GM12865 (cell line): ENCODE measurements at regions not wholly inside any gene's neighbourhood (a gene's known extent, or its start where the extent isn't known, plus 50 kb on each side); places are given as distances from the start of the nearest gene placed in this dataset.
"Not testable (repeated sequence)": the region's sequence is repeated elsewhere in the genome, so short reads cannot be mapped to it uniquely, and the experiment has no call there.

Experiments used
- DNase-seq: peaks from one replicate; pipeline ENCODE4 v3.0.0; 2010; ENCODE audit warnings: low read depth
- H3K4me3 ChIP-seq: 2 replicates; pipeline ENCODE4 v1.5.1; 2011; ENCODE audit warnings: mild to moderate bottlenecking, low read depth, low read length, control low read depth

DNA sequence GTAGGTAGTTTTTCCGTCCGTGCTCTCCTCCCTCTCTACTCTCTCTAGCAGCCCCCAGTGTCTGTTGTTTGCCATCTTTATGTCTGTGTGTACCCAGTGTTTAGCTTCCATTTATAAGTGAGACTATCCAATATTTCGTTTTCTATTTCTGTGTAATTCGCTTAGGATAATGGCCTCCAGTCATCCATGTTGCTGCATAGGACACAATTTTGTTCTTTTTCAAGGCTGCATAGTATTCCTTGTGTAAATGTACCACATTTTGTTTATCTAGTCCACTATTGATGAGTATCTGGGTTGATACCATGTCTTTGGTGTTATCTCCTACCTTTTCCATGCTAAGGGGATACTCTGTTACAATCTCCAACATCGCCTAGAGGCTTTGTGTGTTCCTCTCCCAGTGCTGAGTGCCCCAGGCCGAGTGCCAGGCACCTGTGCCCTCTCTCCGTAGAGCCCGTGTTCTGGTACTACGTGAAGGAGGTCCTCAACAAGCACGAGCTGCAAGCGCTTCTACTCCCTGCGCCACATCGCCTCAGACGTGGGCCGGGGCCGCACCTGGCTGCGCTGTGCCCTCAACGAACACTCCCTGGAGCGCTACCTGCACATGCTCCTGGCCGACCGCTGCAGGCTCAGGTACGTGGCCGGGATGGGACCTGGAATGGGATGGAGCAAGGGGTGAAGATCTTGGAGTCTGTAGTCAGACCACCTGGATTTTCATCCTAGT is 51.0 kb downstream of the NPIPB11 start:
- H3K4me3 ChIP-seq, DNase-seq: not testable (repeated sequence)

DNA sequence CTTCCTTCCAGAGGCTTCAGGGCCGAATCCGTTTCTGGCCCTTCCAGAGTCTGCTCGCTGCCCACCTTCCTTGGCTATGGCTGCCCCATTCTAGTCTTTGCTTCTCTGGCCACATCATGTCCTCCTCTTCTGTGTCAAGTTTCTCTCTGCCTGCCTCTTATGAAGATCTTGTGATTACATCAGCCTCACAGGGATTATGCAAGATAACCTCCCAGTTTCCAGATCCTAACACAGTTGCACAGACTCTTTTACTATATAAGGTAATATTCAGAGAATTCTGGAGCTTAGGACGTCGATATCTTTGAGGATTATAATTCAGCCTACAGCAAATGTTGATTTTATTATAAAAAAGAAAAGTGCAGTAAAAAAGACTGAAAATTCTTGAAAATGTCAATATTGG is 52.1 kb downstream of the NPIPB11 start:
- not testable (repeated sequence) for DNase-seq, H3K4me3 ChIP-seq

DNA sequence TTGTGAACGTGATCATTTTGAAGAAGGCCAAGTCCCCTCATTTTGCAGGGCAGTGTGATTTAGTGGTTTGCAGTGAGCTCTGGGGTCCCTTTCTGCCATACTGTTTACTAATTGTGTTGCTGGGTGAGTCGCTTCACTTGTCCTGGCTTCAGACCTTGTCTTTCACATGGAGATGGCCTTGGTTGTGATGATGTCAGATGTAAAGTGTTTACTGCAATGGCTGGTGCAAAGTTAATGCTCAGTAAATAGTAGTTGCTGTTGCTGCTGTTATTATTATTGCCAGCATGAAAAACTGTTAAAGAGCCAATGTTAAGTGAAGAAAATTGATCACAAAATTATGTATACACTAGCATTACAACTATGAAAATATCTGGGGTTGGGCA is 53.9 kb downstream of the NPIPB11 start:
- not testable (repeated sequence) for DNase-seq, H3K4me3 ChIP-seq

DNA sequence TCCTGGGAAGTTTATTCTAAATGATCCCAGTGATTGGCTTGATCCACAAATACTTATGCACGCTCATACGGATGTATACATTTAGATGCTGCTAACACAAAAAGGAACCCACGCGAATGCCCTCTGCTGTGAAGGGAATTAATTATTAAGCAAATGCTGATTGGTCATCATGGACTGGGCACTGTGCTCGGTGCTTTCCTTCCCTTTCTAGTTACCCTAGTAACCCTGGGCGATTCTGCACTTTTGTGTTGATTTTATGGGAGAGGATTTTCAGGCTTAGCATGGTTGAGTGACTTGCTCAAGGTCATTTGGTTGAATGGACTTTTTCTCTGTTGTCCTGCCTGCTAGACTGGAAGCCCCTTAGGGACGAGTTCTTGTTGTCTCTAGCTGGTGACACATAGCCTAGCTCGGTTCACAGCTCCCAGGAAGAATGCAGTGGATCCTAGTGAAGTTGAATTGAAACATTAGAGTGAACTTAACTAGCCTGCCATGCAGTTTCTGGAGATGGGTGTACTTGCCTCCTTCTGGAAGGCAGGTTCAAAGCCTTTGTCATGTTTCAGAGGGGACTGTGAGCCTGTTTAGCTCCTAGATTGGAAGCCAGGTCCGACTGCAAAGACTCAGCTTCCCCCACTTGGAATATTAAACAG is 54.4 kb downstream of the NPIPB11 start:
- DNase-seq: not testable (repeated sequence)

DNA sequence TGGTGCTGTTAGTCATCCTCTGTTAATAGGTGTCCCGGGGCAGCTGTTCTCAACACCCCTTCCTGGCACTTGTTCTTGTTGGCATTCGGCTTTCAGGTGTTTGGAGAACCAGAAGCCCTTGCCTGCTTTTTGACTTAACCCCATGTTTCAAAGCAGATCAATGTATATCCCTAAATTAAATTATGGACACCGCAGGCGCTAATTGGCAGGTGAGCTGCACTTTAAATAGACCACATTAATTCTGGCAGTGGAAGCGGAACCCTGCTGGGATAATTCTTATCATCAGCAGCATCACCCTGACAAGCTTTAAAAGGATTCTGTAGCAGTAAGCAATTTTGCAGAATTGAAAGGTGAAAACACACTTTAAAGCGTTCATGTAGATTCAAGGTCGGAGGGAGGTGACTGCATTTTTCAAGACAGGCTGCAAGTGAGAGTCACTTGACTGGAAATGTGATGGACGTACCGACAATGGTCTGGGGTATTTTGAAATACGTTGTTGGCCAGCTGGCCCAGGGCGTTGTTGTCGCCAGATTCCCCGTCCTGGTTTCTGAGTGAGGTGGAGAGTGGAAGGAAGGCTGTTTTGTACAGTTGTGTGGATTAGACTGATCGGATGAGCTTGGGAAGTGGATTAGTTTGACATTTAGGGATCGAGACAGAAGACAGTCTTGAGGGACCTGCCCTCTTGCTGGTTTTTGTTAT is 55.1 kb downstream of the NPIPB11 start:
- not testable (repeated sequence) for H3K4me3 ChIP-seq, DNase-seq

More for the DNA sequence above, 54.4 kb downstream of the NPIPB11 start:
- not testable (repeated sequence) for H3K4me3 ChIP-seq

DNA sequence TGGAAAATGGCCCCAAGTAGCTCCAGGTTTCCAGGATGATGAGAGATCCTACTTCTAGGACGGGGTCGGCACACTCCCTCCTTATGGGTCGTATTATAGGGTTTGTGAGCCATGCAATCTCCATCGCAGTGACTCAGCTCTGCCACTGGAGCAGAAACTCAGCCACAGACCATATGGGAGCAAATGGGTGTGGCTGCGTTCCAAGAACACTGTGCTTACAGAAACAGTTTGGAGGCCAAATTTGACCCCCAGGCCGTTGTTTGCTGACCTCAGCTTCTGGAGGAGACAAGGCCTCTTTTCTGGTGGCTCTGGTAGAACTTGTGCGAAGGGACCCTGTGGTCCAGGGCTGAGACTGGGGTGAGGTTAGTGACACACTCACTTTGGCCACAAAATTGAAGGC is 56.5 kb downstream of the NPIPB11 start:
- not testable (repeated sequence) for DNase-seq, H3K4me3 ChIP-seq

DNA sequence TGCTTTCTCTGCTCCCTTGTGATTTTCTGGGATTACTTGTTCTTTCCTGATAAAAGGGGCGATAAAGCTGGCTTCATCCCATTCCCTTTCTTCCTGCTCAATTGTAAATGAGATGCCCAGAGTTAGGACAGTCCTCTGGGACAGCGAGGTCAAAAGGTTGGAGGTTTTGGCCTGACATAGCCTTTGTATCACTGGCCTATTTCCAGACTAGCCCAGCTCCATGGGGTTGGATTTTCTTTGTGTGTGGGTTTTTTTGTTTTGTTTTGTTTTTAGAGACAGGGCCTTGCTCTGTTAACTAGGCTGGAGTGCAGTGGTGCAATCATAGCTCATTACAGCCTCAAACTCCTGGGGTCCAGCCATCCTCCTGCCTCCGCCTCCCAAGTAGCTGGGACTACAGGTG is 57.8 kb downstream of the NPIPB11 start:
- not testable (repeated sequence) for H3K4me3 ChIP-seq, DNase-seq

DNA sequence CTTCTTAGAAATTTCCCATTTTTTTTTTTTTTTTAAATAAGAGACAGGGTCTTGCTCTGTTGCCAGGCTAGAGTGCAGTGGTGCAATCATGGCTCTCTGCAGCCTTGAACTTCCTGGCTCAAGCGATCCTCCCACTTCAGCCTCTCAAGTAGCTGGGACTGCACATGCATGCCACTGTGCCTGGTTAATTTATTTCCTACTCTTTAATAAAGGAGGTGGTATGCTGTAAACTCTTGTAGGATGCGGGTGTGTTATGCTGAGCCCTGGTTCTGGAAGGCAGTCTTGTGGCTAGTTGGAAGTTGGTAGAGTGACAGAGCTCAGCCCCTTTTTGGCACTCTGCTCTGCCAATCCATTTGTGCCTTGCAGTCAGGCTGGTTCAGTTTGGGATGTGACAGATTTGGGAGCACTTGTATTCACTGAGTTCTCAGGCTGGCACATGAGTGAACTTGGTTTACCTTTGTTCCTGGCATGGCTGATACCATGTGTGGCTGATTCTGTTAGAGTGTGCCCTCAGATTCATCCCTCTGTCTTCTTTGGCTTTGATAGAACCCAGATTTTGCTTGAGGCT is 58.3 kb downstream of the NPIPB11 start:
- not testable (repeated sequence) for H3K4me3 ChIP-seq, DNase-seq

DNA sequence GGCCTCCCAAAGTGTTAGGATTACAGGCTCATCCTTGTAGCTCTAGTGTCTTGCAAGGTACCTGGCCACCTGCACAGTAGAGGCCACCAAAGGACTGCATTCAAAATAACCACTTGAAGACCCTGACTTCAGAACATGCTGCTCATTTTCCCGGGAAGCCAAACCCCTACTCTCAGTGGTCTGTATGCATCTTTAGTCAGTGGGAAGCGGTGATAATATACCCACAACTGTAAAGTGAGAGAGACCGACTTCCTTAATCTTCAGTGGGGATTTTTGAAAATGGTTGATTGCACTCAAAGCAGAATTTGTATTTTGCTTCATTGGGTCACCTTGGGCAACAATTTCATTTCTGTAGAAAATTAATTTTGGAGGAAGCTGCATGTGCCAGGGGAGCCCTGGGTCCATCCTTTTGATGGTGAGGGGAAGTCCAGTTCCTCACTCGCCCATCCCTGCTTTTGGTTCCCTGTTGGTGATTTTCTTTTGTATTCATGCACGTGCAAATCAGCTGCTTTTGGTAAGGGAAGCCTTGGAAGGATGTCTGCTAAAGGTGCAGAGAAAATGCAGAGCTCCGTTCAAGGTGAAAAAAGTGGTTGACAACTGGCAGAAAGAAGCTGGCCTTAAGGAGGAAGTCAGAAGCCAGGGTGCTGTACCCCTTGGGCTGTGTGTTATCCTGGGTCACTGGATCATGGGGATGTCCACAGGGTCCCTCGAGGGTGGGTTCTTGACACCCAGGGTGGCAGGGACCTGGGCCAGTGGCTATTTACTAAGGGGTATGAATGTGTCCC is 59.5 kb downstream of the NPIPB11 start:
- DNase-seq: peak; percentile 16
- H3K4me3 ChIP-seq: not testable (repeated sequence)

DNA sequence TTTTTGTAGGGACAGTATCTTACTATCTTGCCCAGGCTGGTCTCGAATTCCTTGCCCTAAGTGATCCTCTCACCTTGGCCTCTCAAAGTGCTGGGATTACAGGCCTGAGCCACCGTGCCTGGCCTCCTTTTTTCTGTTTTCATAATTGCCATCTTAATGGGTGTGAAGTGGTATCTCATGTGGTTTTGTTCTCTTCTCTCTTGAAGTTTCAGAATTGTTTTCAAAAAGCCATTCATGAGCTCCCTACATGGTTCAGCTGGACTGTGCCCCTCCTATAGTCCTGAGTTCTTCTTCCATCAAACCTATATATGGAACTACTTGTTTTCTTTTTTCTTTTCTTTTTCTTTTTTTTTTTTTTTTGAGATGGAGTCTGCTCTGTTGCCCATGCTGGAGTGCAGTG is 60.3 kb downstream of the NPIPB11 start:
- H3K4me3 ChIP-seq: not testable (repeated sequence)
- DNase-seq: peak; percentile 14

DNA sequence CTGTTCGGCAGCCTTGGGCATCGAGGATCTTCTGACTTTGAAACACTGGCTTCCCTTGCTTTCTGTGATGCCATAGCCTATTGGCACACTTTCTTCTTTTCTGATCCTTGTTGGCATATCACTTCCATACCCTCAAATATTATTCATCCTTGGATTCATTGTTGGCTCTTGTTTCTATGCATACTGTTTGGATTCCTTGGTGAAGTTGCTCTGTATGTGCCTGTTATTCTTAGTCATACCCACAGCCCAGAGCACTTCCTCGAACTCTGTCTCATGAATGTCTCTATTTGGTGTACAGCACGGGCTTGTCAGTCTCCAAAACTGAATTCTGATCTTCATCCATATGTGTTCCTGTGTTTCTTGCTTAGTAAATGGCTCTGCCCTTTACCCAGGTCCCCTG is 63.6 kb downstream of the NPIPB11 start:
- not testable (repeated sequence) for DNase-seq, H3K4me3 ChIP-seq

DNA sequence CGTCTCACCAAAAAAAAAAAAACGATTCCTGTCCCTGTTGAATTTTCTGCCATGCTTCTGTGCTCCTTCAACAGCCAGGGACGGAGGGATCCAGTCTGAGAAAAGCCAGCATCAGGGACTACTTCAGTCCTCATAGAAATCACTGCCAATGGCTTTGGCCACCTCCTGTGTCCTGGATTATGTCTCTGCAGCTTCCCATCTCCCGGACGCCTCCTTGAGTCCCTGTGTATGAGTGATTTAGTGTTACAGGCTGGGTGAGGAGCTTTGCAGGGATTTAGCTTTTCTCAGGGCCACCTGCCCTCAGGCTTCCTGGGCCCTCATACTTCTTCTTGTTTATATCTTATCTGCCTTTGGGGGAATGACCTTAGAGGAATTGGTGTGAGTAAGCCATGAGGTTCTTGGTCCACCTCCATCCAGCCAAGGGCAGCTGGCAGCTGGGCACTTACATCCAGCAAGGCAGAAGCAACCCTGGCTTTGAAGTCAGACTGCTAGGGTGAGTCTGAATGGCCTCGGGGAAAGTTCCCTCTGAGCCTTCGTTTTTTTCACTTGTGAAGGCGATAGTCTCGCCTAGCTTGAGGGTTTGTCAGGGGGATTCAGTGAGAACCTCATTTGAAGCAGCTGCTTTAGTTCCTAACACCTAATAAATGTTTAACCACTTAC is 65.6 kb downstream of the NPIPB11 start:
- not testable (repeated sequence) for H3K4me3 ChIP-seq, DNase-seq

DNA sequence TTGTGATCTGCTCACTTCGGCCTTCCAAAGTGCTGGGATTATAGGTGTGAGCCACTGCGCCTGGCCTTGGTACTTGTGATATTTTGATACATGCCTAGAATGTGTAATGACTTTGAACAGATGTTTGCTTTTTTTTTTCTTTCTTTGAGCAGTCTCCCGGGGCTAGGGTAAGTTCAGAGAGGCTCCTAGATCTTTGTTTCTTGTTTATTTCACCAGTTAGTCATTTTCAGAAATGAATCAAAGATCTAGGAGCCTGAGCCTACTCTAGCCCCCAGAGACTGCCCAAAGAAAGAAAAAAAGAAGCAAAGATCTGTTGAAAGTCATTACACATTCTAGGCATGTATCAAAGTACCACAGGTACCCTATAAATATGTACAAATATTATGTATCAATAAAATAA is 66.3 kb downstream of the NPIPB11 start:
- DNase-seq, H3K4me3 ChIP-seq: not testable (repeated sequence)

DNA sequence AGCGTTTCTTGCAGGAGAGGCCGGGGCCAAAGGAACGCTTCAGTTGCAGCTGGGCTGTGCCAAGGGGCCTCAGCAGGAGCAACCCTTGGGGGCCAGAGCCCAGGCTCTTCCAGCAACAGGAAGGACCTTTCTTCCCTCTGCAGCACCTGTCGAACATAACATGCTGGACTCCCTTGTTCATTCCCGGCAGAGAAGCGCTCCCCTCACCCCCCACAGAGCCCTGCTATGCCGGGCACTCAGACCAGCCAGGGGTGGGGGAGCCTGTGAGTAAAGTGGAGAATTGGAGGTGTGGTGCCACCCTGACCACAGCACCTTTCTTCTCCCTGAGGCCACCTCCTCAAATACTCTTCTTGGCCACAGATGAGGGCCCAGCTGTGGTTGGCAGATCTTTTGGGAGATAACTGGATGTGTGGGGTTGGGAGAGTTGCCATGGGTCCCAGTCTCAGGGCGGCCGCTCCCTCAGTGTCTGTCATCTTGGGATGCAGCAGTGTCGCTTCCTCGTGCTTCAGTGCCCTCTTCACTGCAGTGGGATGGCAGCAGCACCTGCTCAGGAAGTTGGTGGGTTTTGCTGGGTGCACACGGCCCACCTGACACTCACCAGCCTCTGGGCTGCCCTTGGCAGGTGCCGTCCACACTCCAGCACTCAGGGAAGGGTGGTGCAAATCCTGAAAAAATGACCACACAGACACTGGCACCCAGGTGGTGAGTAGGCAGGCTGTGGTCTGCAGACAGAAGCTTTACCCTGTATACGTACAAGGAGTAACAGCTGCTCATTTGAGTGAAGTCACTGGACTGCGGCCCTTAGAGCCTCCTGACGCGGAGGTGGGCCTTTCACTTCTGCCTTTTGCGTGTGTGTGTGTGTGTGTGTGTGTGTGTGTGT is 67.5 kb downstream of the NPIPB11 start:
- DNase-seq: peak; percentile 74
- not testable (repeated sequence) for H3K4me3 ChIP-seq

DNA sequence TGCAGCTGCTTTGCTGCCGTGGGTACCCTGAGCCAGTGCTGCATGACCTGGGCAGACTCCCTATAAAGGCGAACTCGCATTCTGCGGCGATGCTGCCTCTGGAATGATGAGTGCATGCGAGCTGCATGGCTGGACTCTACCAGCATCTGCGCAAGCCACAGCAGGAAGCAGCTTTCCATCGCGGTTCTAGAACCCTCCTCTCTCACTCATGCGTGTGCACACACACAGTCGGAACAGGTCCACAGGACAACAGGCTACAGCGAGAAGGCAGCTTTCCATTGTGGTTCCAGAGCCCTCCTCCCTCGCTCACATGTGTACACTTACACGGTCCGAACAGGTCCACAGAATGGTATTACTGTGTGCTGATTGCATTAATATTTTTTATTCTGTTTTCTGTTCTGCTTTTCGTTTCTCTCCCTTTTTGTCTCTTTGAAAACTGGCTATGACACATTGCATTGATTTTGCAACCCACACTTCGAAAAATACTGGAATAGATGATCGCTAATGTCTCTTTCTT is 69.1 kb downstream of the NPIPB11 start:
- DNase-seq: peak; percentile 14
- H3K4me3 ChIP-seq: not testable (repeated sequence)

DNA sequence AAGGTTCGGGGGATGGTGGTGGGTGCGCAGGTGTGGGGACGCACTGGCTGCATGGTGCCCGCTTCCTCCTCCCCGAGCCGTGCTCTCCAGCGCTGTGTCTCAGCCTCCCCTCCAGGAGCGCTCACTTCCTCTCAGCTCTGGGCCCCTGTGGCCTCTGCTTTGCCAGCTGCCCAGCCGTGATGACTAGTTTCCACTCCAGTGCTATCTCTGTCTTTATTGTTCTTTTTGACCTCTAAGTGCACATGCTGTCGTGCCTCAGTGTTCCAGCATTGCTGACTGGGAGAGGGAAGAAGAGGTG is 71.0 kb downstream of the NPIPB11 start:
- not testable (repeated sequence) for H3K4me3 ChIP-seq, DNase-seq

DNA sequence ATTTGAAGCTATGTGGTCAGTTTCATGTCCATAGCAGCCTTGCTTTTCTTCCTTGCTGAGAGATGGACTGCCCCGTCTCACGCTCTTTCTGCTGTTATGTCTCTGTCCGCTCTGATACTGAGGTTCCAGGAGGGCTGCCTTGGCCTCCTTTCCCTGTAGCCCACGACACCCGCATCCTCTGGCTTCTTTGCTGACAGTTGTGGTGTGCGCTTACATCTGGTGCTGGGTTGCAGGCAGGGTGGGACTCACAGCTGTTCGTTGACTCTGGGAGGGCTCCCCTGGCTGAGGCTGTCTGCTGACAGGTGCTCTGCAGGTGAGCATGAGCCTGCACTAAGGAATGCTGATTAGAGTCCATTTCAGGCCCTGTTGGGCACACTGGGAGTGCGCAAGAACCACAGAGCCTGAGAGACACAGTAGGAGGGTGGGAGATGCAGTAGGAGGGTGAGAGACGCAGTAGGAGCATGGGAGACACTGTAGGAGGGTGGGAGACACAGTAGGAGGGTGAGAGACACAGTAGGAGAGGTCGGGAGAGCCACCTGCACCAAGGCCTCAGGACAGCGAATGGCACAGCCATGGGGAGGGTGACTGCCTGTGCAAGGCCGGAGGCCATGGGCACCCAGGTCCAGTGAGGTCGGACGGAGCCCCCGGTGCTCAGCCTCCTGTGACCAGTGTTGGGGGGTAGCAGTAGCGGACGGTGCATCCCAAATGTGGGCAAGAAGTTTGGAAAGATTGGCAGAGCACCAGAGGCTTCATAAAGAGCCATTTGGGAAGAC is 71.5 kb downstream of the NPIPB11 start:
- H3K4me3 ChIP-seq, DNase-seq: not testable (repeated sequence)
